Suprapubic skin (tissue), 4 donors: ENCODE measurements at regions not wholly inside any gene's neighbourhood (a gene's known extent, or its start where the extent isn't known, plus 50 kb on each side); places are given as distances from the start of the nearest gene placed in this dataset.

Experiments
- POLR2A ChIP-seq, 2 donors: fragments of 450-650 bp; IDR thresholded peaks; one replicate each; pipeline ENCODE4 v1.6.1; 2017; ENCODE audit warnings: antibody characterized with exemption in 2 of 2, mild to moderate bottlenecking in 2 of 2, moderate library complexity in 2 of 2
- POLR2AphosphoS5 ChIP-seq, 3 donors: sonication (generic); formaldehyde crosslinking; IDR thresholded peaks; one replicate each; pipeline ENCODE4 v1.6.1; 2017; ENCODE audit warnings: antibody characterized with exemption in 3 of 3
- TF ChIP-seq, protein P1 (sequence below), 2 donors: fragments of 200-600 bp in 1 of 2; fragments of 450-650 bp in 1 of 2; sonication (generic) in 1 of 2; IDR thresholded peaks; one replicate each; pipeline ENCODE4 v1.5.1; 2016 to 2019; ENCODE audit warnings: antibody characterized with exemption in 2 of 2, mild to moderate bottlenecking in 1 of 2, moderate library complexity in 1 of 2

DNA sequence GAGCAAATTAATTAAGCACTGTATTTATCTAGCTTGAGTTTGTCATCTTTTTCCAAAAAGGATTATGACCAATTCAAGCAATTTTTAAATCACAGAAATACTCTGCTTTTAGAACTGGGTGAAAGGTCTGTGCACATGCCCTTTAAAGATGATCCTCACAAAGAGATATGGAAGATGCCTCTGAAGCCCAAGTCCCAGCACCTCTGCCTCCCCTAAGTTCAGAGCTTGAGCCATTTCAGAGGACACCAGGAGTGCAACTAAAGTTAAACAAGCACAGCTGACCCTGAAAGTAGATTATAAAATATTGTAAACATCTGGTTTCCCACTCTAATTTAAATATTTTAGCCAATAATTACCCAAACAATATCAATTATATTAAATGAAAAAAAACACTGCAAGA, 139.5 kb upstream of the BEND6 start:
- TF ChIP-seq, protein P1, sequence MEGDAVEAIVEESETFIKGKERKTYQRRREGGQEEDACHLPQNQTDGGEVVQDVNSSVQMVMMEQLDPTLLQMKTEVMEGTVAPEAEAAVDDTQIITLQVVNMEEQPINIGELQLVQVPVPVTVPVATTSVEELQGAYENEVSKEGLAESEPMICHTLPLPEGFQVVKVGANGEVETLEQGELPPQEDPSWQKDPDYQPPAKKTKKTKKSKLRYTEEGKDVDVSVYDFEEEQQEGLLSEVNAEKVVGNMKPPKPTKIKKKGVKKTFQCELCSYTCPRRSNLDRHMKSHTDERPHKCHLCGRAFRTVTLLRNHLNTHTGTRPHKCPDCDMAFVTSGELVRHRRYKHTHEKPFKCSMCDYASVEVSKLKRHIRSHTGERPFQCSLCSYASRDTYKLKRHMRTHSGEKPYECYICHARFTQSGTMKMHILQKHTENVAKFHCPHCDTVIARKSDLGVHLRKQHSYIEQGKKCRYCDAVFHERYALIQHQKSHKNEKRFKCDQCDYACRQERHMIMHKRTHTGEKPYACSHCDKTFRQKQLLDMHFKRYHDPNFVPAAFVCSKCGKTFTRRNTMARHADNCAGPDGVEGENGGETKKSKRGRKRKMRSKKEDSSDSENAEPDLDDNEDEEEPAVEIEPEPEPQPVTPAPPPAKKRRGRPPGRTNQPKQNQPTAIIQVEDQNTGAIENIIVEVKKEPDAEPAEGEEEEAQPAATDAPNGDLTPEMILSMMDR (IDR thresholded peaks at IDR 0.05), result no peak
- TF ChIP-seq POLR2AphosphoS5 (IDR thresholded peaks at IDR 0.05), result no peak
- TF ChIP-seq POLR2A (IDR thresholded peaks at IDR 0.05), result no peak
